Pulmonary artery endothelial cell (primary cell): ENCODE measurements at regions not wholly inside any gene's neighbourhood (a gene's known extent, or its start where the extent isn't known, plus 50 kb on each side); places are given as distances from the start of the nearest gene placed in this dataset.
"Not testable (repeated sequence)": the region's sequence is repeated elsewhere in the genome, so short reads cannot be mapped to it uniquely, and the experiment has no call there.

Experiments used
- DNase-seq: peaks from one replicate; pipeline ENCODE4 v3.0.0-alpha.2; 2011; ENCODE audit warnings: low read depth, low spot score

DNA sequence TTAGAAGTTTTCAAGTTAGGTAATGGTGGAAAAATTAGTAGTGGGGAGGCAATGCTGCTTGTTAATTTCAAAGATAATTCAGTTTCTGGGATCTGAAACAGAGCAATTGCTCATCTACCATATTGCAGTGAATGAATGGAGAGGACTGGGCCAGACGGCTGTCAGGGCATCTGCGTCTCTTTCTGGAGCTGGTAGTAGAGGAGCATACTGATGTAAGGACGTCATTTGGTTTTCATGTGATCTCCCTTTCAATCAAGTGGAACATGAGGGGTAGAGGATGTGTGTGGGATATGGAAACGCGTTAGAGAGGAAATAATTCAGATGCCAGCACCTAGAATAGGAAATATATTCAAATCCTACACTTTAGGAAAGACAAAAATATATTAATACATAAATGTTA, 490.3 kb downstream of the ADCYAP1 start:
- no peak for DNase-seq

DNA sequence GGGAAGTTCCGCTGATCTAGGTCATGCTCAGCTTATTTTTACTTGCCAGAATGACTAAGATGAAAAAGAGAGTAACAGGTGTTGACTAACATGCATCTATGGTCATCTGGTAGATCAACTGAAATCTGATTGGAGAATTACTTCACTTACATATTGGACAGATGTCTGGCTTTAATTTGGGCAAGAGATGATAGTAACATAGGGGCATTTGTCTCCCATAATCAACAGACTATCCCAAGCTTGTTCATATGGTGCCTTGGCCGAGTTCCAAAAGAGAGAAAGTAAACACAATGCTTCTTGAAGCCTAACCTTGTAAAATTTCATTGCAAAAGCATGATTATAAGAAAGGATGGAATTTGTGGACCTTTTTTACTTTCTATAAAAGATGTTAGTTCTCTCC, 503.7 kb downstream of the ADCYAP1 start:
- DNase-seq, result no peak

DNA sequence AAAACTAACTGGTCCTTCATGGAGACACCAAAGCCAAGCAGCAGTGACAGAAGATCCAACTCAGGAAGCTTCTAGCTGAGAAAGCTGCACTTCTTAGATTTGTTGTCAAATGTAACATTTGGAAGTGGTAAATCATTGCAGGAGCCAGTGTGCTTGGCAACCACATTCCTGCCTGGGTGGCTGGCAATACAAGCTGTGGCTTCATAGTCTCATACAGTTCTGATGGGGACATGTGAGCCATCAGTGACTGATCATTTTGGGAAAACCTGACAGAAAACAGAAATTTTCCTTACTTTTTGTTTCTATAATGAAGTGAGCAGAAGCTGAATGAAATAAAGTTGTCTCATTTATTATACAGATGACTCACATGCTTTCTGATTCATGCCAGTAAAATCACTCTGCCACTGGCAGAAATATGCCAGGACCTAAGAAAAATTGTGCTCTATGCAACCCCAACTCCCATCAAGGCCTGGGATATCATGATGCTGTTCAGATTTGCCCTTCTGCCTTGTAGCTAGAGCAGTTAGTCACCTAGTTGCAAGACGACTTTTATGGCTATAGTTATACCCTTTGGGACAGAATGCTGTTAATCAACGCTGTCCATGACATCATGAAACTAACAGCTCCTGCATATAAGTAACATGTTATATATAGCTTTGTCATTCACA, 508.1 kb downstream of the ADCYAP1 start:
- DNase-seq, result no peak

DNA sequence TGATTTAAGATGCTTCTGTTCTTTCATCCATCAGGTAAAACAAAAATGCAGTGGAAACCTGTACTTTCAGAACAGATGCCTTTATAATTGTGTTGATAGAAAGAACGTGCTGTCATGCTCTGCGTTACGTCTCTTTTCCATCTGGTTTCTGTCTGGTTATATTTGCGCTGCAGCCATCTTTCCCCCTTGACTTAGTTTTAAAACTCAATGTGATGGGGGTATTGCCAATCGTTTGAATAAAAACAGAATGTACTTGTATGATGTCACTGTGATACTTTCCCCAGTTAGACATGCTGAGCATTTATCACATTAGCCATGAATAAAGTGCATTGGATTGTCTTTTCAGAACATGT, 508.6 kb downstream of the ADCYAP1 start:
- DNase-seq, result no peak

DNA sequence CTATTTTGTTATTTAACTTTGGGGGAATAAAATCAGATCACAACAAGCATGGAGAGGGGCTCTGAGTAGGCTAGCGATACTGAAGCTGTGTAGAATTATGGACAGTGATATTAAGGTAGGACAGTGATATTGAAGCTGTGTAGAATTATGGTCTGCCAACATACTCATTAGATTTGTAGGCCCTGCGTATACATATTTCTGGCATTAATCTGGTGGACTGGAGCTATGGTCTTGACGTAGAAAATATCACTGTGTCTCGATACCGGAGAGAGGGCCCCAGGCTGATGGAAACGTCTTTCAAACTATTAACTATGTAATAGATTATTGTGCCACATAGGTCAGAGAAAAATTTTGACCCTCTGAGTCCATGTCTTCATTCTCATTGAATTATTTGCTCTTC, 511.4 kb downstream of the ADCYAP1 start:
- DNase-seq, result no peak

DNA sequence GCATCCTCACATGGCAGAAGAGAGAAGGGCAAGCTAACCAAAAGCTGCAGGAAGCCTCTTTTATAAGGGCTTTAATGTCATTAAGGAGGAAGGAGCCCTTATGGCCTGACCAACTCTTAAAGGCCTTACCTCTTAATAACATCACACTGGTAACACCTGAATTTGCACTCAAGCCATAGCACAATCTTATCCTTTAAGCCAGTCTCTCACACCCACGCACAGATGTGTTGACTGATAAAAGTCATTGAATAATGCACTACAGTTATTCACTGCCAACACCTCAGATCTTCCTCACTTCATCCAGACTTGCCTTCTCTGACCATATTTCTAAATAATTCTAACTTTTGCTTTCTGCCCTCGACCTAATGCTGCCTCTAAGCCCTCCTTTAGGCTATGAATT, 516.8 kb downstream of the ADCYAP1 start:
- no peak for DNase-seq

DNA sequence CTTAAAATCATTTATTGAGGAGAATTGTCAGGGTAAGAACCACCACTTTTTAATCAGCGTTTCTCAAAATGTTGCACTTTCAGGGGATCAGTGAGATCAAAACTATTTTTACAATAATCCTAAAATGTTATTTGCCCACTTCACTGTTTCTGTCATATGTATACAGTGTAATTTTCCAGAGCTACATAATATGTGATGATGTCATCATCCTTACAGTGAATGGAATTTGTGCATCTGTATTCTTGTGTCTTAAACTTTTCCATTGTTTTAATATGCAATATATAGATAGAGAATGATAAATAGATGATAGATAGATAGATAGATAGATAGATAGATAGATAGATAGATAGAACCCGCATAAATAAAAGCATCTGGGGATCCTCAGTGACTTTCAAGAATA, 518.0 kb downstream of the ADCYAP1 start:
- DNase-seq, result no peak

DNA sequence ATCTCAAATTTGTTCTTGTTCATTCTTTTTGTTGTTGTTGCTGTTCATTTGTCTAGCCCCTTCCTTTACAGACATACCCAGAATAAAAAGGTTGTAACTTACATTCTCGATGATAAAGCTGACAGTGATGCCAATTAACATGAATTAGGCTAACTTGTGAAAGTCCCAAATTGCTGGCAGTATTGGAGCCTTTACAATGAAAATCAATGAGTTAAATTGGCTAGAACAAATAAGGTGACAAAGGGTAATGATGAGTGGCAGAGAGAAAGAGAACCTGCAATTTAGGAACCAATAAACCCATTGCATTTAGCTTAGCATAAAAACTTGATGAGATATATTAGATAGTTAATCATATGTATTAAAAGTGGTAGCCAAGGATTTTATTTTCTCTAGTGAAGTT, 521.0 kb downstream of the ADCYAP1 start:
- no peak for DNase-seq

DNA sequence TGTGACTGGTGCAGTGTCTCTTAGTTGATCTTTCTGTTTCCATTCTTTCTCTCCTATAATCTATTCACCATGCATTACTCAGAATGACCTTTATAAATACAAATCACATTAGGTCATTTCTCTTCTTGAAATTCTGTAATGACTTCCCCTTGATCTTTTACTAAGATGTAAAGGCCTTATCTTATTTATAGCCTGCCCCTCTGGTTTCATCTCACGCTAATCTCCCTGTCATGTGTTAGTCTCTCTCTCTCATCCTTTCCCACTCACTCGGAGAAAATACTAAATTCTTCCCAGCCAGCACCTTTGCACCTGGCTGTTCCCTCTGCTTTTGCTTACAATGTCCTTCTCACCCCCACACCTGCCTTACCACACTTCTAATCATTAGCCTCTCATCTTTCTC, 530.8 kb downstream of the ADCYAP1 start:
- DNase-seq, result no peak

DNA sequence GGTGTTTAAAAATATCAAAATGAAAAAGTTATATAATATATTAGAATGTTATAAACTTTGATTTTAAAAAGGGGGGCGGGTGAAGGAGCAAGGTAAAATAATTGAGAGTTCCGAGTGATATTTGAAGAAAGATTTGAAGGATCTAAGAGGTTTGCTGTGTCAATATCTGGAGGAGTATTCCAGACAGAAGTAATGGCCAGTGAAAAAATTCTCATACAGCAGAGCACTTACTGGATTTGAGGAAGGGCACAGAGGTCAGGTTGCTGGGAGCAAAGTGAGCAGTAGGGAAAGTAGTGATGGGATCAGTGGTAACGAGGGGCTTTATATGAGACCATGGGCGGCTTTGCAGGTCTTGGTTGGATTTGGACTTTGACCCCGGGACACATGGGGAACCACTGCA, 531.5 kb downstream of the ADCYAP1 start:
- no peak for DNase-seq

DNA sequence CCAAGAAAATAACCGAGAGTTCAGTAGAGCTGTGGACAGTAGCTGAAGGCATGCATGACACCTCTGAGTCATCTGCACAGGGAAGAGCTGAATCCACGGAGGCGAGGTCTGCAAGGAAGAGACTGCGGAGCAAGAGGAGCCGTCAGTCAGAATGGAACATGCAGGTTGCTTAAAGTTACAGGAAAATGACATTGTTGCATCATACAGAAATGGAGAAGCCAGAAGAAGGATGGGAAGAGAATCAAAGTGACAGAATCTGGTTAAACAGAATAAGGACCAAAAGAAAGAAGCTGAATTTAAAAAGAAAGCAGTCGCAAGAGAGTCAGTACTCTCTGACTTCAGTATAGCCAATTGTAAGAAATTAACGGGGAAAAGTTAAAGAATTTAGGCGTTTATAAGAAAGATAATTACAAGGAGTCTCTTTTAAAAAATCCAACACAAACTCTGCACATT, 533.8 kb downstream of the ADCYAP1 start:
- DNase-seq, result no peak

DNA sequence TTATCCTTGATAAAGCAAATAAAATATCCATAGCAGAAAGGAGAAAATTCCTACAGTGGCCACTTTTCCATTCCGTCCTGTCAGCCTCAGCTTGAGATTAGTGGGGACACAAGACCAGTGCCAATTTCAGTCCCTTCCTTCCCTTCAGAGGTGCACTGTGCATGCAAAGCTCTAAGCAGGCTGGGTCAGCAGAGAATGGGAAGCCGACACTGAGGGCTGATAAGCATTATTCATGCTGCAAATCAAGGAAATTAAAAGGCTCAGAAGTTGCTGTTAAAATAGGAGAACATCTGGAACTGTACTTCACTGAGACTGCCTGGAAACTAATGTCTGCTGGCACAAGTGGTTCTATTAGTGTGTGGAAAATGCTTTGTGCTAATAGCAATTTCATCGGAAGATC, 534.3 kb downstream of the ADCYAP1 start:
- no peak for DNase-seq

DNA sequence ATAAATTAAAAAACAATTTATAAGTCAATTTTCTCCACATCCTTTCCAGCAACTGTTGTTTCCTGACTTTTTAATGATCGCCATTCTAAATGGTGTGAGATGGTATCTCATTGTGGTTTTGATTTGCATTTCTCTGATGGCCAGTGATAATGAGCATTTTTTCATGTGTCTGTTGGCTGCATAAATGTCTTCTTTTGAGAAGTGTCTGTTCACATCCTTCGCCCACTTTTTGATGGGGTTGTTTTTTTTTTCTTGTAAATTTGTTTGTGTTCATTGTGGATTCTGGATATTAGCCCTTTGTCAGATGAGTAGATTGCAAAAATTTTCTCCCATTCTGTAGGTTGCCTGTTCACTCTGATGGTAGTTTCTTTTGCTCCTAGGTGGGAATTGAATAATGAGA, 539.4 kb downstream of the ADCYAP1 start:
- DNase-seq, result not testable (repeated sequence)

DNA sequence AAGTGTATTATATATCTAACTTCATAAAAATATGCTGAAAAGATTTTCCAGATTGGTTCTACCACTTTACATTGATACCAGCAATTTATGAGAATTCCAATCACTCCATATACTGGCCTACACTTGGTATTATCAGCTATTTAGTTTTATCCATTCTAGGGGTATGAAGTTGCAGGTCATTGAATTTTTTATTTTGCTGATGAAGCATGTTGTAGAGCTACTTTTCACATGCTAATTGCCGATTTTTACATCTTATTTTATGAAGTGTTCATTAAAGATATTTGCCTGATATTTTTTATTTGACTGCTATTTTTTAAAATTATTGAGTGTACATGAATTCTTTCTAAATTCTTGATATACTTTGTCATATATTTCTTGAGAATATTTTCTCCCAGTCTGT, 542.1 kb downstream of the ADCYAP1 start:
- no peak for DNase-seq

DNA sequence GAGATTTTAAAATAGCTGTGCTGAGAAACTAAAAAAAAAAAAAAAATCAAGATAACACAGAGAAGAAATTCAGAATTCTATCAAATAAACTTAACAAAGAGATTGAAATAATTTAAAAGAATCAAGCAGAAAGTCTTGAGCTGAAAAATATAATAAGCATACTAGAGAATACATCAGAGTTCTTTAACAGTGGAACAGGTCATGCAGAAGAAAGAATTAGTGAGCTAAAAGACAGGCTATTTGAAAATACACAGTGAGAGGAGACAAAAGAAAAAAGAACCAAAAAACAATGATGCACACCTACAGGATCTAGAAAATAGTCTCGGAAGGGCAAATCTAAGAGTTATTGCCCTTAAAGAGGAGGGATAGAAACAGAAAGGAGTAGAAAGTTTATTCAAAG, 548.1 kb downstream of the ADCYAP1 start:
- no peak for DNase-seq

DNA sequence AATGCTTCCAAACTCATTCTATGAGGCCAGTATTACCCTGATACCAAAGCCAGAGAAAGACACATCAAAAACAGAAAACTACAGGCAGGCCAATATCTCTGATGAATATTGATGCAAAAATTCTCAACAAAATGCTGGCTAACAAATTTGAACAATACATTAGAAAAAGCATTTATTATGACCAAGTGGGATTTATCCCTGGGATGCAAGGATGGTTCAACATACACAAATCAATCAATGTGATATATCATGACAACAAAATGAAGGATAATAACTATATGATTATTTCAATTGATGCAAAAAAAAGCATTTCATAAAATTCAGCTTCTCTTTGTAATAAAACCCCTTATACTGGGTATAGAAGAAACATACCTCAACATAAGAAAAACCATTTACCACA, 550.9 kb downstream of the ADCYAP1 start:
- DNase-seq, result no peak

DNA sequence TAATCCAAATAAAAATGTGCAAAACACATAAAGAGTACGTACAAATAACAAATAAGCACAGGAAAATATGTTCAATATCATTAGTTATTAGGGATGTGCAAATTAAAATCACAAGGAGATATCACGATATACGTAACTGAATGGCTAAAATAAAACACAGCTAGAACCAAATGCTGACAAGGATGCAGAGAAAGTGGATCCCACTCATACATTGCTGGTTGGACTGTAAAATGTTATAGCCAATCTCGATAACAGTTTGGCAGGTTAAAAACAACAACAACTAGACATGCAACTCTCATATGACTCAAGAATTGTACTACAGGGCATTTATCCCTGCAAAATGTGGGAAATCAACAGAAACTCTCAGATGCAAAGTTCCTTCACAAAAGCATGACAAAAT, 553.9 kb downstream of the ADCYAP1 start:
- no peak for DNase-seq

DNA sequence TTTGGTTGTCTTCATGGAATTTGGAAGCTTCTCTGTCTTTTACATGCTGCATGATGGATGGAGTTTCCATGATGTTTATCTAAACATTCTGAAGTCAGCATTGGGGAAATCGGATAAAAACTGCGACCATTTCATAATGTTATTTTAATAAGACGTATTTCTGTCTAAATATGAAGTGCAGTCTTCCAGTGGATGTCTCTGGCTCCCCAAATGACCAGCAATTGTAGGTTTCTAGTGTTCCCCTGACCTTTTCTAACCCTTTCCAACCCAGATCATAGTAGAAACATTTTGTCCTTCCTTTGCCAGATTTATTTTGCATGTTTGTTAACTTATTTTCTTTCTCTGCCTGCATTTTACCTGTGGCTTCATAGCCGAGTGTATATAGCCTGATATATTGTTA, 559.3 kb downstream of the ADCYAP1 start:
- DNase-seq, result no peak

DNA sequence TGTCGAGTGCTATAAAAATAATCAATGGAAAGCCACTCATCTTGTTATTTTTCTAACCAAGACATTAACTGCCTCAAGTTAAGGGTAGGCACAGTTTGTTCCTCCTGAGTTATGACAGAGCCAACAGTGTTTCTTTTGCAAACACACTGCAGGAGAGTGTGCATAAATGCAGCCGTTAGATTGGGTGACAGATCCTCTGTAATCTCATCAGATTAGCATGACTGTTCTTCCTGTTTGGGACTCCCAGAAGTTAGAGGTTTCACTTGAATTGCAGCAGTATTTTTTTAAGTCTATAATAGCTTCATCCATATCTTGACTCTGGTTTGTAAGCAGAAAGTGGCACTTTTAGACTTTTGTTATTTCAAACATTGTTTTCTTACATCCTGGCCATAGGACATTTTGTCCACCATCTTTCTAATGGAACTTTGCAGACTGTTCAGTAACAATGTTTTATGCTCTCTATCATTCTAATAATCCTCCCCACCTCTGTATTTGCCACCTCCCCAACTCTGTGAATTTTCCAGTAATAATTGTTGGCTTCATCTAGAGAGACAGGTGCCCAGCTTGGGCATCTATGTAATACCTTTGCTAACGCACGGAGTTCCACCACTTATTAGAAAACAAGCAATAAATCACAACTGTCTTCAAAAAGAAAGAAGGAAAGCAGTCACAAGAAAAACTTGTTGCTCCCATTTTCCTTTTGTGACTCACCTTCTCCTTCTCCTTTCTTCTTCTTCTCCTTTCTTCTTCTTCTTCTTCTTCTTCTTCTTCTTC, 560.0 kb downstream of the ADCYAP1 start:
- no peak for DNase-seq

DNA sequence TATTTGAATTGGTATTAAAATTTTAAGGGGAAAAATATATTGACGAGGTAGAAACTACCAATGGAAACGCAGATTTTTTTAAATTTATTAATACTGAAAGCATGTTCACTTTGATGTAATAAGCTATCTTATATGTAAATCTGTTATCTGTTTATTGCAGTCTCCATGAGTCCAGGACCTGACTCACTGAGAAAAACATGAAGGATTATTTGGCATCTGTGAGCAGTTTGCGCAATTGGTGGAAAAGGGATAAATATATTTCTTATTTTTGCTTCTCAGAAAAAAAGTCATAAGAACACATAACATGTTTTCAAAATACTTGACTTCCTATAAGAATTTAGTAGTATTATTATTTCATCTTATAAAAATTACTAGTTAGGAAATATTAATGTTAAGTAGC, 561.4 kb downstream of the ADCYAP1 start:
- DNase-seq, result no peak

DNA sequence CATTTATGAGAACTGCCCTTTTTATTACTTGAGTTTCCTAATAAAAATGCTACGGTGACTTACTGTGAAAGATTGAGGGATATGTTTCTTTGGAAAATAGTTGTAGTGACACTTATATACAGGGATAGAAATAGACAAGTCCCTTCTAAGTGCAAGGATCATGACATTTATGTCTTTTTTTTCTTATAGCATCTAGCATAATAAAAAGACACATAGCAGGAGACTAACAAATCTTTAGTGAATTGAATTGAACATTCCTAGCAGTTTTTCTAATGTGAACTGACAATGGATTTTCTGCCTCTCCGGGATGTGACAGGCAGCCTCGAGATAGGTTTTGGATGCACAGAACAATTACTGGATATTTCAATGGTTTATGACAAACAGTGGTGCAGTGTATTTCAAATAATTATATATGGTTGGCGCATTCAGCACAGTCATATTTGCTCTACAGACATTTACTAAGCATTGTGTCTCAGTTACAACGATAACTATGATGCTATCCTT, 562.8 kb downstream of the ADCYAP1 start:
- DNase-seq, result no peak

DNA sequence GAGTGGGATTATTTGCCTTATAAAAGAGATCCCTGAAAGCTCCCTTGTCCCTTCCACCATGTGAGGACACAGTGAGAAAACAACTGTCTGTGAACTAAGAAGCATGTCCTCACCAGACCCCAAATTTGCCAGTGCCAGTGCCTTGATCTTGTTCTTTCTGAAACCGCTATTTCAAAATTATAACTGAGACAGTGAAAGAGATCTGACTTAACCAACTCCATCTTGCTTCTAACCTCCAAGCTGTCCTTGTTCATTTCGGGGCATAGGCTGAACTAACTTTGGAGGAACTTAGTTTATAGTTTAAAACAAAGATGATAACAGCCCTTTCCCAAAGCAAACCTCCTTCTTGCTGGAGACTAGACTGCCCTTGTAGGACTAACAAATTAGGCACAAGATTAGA, 563.9 kb downstream of the ADCYAP1 start:
- no peak for DNase-seq

DNA sequence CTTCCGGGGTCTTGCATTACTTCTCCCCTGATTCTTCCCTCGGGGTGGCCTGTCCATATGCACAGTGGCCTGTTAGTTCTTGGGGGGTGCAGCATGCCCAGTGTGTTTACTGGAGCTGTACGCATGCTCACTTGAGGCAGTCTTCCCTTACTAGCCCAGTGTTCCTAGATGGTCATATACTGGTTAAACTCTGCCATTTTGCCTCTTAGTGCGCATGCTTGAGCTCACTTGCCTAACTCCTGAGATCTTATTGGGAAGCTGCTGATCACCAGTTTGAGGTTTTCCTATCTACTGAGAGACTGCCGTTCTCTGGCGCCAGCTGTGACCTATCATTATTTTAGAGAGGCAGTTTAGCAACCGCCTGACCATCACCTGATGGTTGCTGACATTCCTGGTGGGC, 571.2 kb downstream of the ADCYAP1 start:
- DNase-seq, result no peak
